ENCODE measurements at regions not wholly inside any gene's neighbourhood (a gene's known extent, or its start where the extent isn't known, plus 50 kb on each side); places are given as distances from the start of the nearest gene placed in this dataset.
"Not testable (repeated sequence)": the region's sequence is repeated elsewhere in the genome, so short reads cannot be mapped to it uniquely, and the experiment has no call there.

GRCh38 chr12:127150028-127150427, 1116.9 kb upstream of the TMEM132C start:
- no peaks in the 10 kb centered on the region for H3K9me3 ChIP-seq
- intact Hi-C loops (cut with DNase I): no loop called here
- no peak for DNase-seq
- 40% methylated on average over 3 of the region's 3 CpGs for WGBS (ENCODE audit: insufficient coverage, low coverage, low lambda C conversion rate, missing lambda C conversion rate)
- no peak for ATAC-seq
- no peak for TF ChIP-seq POLR2A (IDR thresholded peaks at IDR 0.05)
- TF ChIP-seq CTCF (IDR thresholded peaks at IDR 0.05): no peak
- no peak overlapping the region for H3K4me3 ChIP-seq
- H3K27ac ChIP-seq: no peak overlapping the region
- no peaks in the 10 kb centered on the region for H3K27me3 ChIP-seq
- no peaks in the 10 kb centered on the region for H3K36me3 ChIP-seq
- no peaks in the 10 kb centered on the region for H3K4me1 ChIP-seq

GRCh38 chr12:127150479-127150878, 1116.5 kb upstream of the TMEM132C start:
- Histone ChIP-seq H3K9me3 (no peaks in the 10 kb centered on the region), H3K36me3 (no peaks in the 10 kb centered on the region), H3K27me3 (no peaks in the 10 kb centered on the region), H3K4me1 (no peaks in the 10 kb centered on the region), H3K4me3 (no peak overlapping the region), H3K27ac (no peak overlapping the region)
- no peak for TF ChIP-seq POLR2A (IDR thresholded peaks at IDR 0.05)
- intact Hi-C loops (cut with DNase I): no loop called here
- WGBS (ENCODE audit: insufficient coverage, low coverage, low lambda C conversion rate, missing lambda C conversion rate): 67% methylated on average over 4 of the region's 4 CpGs
- ATAC-seq: no peak
- no peak for DNase-seq

DNA sequence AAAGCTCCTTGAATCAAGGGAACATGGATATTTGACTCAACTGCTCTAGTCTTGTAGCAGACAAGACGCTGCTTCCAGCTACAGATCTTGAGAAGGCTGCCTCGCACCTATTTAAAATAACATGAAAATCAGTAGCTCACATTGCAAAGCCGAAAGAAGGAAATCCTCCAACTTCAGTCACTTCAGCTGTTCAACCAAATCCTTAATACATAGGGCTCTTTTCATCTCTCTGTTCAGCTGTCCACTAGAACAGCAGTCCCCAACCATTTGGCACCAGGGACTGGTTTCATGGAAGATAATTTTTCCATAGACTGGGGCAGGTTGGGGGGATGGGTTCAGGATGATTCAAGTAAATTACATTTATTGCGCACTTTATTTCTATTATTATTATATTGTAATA, 1116.0 kb upstream of the TMEM132C start:
- H3K27ac ChIP-seq: no peak overlapping the region
- ATAC-seq: no peak
- H3K4me3 ChIP-seq: no peak overlapping the region
- TF ChIP-seq CTCF (IDR thresholded peaks at IDR 0.05) (no peak), POLR2A (IDR thresholded peaks at IDR 0.05) (no peak)
- H3K4me1 ChIP-seq: no peaks in the 10 kb centered on the region
- no peaks in the 10 kb centered on the region for H3K36me3 ChIP-seq
- 81% methylated on average over 3 of the region's 4 CpGs for WGBS (ENCODE audit: insufficient coverage, low coverage, low lambda C conversion rate, missing lambda C conversion rate)
- DNase-seq: no peak
- intact Hi-C loops (cut with DNase I): no loop called here
- no peaks in the 10 kb centered on the region for H3K9me3 ChIP-seq
- no peaks in the 10 kb centered on the region for H3K27me3 ChIP-seq

DNA sequence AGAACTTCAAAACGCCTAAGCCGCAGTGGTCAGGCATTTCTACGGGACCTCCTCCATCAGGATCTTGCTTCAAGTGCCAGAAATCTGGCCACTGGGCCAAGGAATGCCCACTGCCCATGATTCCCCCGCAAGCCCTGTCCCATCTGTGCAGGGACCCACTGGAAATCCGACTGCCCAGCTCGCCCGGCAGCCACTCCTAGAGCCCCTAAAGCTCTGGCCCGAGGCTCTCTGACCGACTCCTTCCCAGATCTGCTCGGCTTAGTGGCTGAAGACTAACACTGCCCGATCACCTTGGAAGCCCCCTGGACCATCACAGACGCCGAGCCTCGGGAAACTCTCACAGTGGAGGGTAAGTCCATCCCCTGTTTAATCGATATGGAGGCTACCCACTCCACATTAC, 1113.0 kb upstream of the TMEM132C start:
- no peak for DNase-seq
- 90% methylated on average over 6 of the region's 15 CpGs for WGBS (ENCODE audit: insufficient coverage, low coverage, low lambda C conversion rate, missing lambda C conversion rate)
- no peak for ATAC-seq
- Histone ChIP-seq H3K4me3 (no peak overlapping the region), H3K4me1 (no peaks in the 10 kb centered on the region), H3K36me3 (no peaks in the 10 kb centered on the region), H3K9me3 (no peaks in the 10 kb centered on the region), H3K27ac (no peak overlapping the region), H3K27me3 (no peaks in the 10 kb centered on the region)
- TF ChIP-seq POLR2A (IDR thresholded peaks at IDR 0.05) (no peak), CTCF (IDR thresholded peaks at IDR 0.05) (no peak)
- intact Hi-C loops (cut with DNase I): no loop called here

GRCh38 chr12:127154830-127155229, 1112.1 kb upstream of the TMEM132C start:
- H3K27me3 ChIP-seq; intact Hi-C loops (cut with DNase I); H3K36me3 ChIP-seq; DNase-seq; H3K4me1 ChIP-seq; H3K4me3 ChIP-seq; ATAC-seq; H3K27ac ChIP-seq; H3K9me3 ChIP-seq: not testable (repeated sequence)
- WGBS (ENCODE audit: insufficient coverage, low coverage, low lambda C conversion rate, missing lambda C conversion rate): 100% methylated on average over 1 of the region's 1 CpG

GRCh38 chr12:127155935-127156619, 1110.9 kb upstream of the TMEM132C start:
- H3K4me3 ChIP-seq; H3K9me3 ChIP-seq; DNase-seq; H3K36me3 ChIP-seq; intact Hi-C loops (cut with DNase I); ATAC-seq; H3K27ac ChIP-seq; H3K27me3 ChIP-seq; H3K4me1 ChIP-seq: not testable (repeated sequence)
- 81% methylated on average over 5 of the region's 5 CpGs for WGBS (ENCODE audit: insufficient coverage, low coverage, low lambda C conversion rate, missing lambda C conversion rate)

DNA sequence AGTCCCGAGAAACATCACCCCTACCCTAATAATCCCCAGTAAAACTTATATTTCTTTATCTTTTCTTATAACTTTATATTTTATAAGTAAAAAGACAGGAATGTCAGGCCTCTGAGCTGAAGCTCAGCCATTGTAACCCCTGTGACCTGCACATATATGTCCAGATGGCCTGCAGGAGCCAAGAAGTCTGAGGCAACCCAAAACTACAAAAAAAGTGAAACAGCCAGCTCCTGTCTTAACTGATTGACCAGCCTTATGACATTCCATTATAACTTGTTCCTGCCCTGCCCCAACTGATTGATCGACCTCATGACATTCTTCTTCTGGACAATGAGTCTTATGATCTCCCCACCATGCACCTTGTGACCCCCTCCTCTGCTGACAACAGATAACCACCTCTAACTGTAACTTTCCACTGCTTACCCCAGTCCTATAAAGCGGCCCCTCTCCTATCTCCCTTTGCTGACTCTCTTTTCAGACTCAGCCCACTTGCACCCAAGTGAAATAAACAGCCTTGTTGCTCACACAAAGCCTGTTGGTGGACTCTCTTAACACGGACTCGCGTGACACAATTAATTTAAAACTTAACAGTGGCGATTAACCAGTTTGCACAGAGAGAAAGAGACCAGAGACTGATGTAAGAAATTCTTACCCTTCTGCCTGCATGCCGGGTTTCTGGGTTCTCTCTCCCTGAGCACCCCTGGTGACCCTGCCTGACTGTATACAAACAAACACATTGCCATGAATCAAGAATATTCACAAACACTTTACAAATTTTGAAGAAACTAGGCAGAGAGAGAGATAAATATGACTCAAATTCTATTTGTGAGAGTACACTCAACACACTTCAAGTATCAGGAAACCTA, 1109.2 kb upstream of the TMEM132C start:
- intact Hi-C loops (cut with DNase I): not testable (repeated sequence)
- 75% methylated on average over 8 of the region's 8 CpGs for WGBS (ENCODE audit: insufficient coverage, low coverage, low lambda C conversion rate, missing lambda C conversion rate)

More for the DNA sequence above, 1109.2 kb upstream of the TMEM132C start:
- H3K4me1 ChIP-seq, H3K27me3 ChIP-seq, ATAC-seq, H3K4me3 ChIP-seq, H3K9me3 ChIP-seq, H3K36me3 ChIP-seq, H3K27ac ChIP-seq, DNase-seq: not testable (repeated sequence)
